ENCODE measurements at regions not wholly inside any gene's neighbourhood (a gene's known extent, or its start where the extent isn't known, plus 50 kb on each side); places are given as distances from the start of the nearest gene placed in this dataset.

DNA sequence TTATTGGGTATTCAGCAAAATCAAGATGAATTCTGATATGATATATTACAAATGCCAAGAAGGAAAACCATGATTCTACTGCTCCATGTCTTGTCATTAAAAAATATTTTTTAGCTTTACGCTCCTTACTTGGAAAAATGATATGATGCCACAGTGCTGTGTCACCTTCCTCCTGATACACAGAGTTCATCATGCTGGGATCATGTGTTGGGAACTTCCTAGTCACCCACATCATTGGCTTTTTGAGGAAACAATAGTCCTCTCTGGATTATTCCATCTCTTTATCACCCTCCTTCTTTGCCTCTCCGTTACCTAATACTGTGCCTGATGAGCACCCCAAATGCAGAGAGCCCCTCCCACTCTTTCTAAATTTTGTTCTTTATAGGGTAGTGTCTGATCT is 94.3 kb upstream of the PFN2 start:
- no peak for DNase-seq (ENCODE audit: low spot score)

GRCh38 chr3:150063237-150063636 is 92.5 kb upstream of the PFN2 start:
- DNase-seq (ENCODE audit: low spot score) = no peak

- peak; percentile 15 for DNase-seq (ENCODE audit: low spot score)
Observed at GRCh38 chr3:150062492-150062891, 91.8 kb upstream of the PFN2 start.

DNA sequence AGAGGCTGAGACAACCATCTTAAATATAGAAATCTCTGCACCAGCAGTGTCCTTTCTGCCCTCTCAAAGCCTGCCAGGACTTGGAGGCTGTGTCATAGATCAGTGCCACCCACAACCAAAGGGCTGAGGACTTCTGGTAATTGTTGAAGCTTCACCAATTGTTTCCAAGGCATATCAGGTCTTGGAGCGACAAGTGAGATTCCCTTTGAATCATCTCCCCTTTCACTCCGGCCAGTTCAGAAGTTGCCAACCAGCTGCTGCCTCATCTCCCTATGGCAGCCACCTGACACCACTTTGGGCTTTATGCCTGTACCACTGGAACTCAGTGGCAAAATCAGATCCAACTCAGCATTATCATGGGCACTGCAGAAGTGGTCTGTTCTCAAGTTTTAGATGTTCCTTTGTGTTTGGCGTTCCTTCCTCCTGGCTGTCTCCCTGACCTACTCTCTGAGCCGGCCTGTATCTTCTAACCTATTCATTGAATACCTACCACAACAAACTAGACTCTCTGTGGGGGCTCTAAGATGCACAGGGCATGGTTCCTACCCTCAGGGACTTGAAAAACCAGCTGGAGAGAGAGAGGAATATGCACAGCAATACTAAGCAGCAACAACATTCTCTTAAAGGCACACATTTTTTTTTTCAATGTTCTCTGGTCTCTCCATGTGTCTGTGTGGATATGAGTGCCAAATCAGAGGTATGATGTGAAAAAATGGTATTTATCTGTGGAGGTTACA is 90.8 kb upstream of the PFN2 start:
- no peak for DNase-seq (ENCODE audit: low spot score)

DNA sequence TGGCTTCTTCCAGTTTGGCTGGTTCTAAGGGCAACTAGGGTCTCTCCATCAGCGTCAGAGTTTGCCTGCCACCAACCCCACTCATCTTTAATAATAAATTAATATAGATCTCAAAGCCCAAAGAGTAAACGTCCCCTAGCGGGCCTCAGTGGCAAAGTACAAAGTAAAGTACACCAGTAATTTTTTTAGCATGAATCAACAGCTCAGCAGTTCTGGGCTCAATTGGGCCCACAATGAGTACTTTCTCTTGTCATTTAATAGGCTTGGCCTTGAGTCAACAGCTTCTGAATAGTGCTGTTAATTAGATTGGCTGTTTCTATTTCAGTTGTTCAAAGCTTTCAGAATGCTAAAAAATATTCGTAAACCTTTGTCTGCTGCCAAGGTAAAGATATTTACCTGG is 89.0 kb upstream of the PFN2 start:
- DNase-seq (ENCODE audit: low spot score) = no peak

GRCh38 chr3:150059241-150059640 is 88.5 kb upstream of the PFN2 start:
- DNase-seq (ENCODE audit: low spot score) = no peak

- DNase-seq (ENCODE audit: low spot score) = no peak
Observed at GRCh38 chr3:150057227-150057626, 86.5 kb upstream of the PFN2 start.

GRCh38 chr3:150055332-150055731 is 84.6 kb upstream of the PFN2 start:
- no peak for DNase-seq (ENCODE audit: low spot score)

DNA sequence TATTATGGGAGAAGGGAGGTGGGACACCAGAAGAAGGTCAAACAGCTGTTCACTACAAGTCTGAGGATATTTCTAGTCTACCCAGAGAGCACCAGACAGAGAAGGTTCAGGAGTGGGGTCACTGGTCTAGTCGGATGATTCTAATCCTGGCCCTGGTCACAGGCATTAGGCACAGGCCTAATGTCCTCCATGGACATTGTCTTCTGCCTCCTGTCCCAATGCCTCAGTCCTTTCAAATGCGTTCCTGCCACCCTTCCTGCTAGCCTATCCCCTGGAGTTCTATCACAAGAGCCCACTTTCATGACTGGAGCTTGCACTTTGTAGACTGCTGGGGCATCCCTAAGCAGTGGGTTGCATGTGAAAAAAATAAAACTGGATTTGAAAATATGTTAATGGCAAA is 83.9 kb upstream of the PFN2 start:
- DNase-seq (ENCODE audit: low spot score) = no peak

DNA sequence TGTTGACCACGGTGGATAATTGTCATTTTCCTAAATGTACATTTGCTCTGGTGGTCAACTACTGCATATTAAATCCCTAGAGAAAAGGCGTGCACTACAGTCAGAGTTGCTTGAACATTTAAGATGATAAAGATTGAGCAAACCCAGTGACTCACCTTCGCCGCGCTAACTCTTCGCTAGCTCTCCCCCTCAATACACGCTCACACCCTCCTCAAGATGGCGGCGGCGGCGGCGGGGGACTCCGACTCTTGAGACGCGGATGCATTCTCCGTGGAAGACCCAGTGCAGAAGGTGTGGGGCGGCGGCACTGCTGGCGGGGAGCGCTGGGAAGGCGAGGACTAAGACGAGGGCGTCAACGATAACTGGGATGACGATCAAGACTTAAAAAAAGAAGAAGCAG is 79.8 kb upstream of the PFN2 start:
- DNase-seq (ENCODE audit: low spot score) = no peak

DNA sequence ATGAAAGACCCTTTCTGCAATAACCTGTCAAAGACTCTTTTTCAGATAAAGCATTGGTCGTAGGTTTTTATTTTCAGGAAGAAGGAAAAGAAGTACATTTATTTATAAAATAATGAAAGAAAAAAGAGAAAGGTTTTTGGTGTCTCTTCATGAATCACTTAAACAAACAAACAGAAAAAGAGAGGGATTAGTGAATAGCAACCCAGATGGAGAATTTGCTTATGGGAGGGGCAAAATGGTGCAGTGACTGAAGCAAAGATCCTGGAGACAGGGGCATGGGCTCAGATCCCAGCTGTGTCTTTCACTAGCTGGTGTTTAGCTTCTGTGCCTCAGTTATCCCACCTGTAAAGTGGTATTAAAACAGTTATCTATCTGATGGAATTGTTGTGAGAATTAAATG is 78.6 kb upstream of the PFN2 start:
- DNase-seq (ENCODE audit: low spot score) = no peak

GRCh38 chr3:150041877-150042276 is 71.2 kb upstream of the PFN2 start:
- DNase-seq (ENCODE audit: low spot score) = no peak

DNA sequence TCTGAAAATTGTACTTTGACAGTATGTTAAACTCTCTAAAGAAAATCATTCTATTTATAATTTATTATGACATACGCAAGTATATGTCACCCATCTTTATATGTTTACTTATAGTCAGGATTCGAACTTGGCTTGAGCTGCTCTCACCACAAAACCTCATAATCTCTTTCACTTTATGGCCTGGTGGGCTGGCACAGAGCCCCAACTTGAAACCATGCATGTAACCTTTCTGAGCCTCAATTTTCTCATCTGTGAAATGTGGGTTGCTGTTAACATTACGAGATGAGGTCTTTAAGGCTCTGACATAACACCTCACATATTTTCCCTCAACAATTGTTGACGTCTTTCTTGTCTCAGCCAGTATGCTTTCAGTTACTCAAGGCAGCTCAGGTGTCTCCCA is 69.4 kb upstream of the PFN2 start:
- no peak for DNase-seq (ENCODE audit: low spot score)

DNA sequence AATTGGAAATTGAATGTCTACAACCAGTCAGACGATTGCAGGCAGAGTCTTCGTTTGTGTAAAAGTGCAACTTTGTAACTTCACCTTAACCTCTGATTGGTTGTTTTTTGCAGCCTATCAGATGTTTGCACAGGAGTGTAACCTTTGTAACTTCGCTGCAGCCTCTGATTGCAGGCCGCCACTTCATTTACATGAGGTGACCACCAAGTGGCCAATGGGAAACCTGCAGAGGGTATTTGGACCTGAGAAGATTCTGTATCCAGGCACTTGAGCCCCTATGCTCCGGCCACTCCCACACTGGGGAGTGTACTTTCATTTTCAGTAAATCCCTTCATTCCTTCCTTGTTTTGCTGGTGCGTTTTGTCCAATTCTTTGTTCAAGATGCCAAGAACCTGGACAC is 68.1 kb upstream of the PFN2 start:
- peak; percentile 16 for DNase-seq (ENCODE audit: low spot score)

- no peak for DNase-seq (ENCODE audit: low spot score)
Observed at GRCh38 chr3:150036780-150037179, 66.1 kb upstream of the PFN2 start.

DNA sequence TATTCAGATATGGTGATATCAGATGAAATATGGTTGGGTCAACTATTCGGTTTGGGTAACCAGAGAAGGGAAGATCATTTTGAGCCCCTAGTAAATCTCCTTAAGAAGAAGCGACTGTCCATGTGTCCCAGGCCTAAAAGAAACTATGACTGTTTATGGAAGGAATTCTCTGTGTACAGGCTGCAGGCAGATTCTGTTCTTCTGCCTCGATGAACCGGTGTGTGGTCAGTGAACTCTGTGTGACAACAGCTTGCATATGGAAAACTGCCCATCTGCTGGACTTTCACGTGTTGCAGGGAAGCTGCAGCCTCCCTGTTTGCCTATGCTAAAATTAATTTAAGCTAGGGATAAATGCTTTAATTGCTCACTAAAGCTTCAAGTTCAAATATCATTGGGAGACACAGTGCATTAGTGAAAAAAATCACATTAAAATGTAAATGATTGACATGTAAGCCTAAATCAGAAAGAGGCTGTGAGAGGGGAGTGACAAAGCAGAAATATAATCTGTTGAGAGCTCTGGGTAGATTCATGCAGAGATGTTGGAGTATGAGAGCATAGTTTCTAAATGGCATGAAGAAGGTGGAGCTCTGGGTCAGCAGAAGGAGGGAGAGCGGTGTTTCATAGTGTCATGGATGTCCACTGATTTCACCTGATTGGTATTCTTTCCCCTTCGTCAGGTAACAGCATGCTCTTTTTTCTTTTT is 65.4 kb upstream of the PFN2 start:
- no peak for DNase-seq (ENCODE audit: low spot score)

- DNase-seq (ENCODE audit: low spot score) = no peak
Observed at GRCh38 chr3:150035301-150035779, 64.6 kb upstream of the PFN2 start.

DNA sequence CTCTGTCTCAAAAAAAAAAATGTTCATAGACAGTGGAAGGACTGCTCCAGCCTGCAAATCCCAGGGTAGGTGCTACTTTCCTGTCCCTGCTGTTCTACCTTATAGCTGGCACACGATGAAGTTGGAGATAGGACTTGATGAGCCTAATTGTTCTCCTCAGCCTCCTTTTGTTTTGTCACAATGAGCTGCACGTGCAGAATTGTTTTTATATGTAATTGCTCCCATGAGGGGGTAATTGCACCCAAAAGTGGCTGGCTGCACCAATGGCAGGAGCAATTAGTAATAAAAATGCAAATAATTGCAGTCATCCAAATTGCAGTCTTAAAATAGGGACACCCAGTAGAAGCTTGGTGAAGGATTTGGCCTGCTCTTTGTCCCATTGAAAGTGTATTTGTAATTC is 63.0 kb upstream of the PFN2 start:
- no peak for DNase-seq (ENCODE audit: low spot score)

DNA sequence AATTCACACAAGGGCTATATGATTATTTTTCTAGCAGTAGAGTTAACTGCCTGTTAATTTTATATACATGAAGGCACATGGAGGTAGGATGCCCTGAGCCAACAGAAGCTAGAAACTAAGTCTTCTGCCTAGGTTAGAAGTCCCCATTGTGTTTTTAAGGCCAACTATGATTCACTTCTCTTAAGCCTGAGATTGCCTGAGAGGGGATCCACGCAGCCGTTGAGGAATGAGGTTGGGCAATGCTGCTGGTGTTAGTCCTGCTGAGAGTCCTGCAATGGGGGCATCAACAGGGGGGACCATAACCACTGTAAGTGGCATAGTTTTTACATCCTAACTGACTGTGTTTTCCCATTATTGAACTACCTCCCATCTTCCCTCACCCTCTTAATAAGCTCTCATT is 60.1 kb upstream of the PFN2 start:
- DNase-seq (ENCODE audit: low spot score) = no peak

DNA sequence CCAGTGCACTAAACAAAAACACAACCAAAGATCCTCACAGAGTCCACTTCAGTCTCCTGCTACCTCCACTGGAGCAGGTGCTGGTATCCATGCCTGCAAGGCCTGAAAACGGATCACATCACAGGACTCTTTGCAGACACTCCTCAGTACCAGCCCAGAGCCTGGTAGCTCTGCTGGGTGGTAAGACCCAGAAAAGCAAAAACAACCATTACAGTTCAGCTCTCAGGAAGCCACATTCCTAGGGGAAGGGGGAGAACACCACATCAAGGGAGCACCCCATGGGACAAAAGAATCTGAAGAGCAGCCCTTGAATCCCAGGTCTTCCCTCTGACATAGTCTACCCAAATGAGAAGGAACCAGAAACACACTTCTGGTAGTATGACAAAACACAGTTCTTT is 52.5 kb upstream of the PFN2 start:
- no peak for DNase-seq (ENCODE audit: low spot score)

DNA sequence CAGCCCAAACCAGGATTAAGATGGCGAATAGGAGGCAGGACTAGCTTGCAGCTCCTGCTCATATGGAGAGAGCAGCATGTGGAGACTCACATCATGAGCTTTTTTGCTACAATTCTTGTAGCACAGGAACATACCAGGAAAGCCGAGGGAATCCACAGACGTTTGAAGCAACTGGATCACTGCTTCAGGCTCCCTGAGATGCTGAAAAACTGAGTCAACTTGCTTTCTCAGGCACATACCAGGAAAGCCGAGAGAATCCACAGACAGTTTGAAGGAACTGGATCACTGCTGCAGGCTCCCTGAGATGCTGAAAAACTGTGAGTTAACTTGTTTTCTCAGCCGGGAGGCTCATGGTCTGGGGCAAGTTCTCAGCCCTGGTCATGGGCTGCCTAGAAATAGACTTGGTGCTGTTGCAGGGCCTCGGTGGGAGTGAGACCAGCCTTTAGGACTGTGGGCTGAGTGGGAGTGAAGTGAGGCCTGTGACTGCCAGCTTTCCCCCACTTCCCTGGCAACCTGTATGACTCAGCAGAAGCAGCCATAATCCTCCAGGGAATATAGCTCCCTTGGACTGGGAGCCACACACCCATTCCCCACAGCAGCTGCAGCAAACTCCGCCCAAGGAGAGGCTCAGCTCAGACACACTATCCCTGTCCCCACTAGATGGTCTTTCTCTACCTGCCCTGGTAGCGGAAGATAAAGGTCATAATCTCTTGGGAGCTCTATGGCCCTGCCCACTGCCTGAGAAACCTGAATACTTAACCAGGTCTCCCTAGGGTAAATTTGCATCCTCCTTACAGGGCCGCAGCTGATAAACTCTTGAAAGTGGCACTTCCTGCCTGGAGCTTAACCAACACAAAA is 51.9 kb upstream of the PFN2 start:
- peak; percentile 12 for DNase-seq (ENCODE audit: low spot score)

DNA sequence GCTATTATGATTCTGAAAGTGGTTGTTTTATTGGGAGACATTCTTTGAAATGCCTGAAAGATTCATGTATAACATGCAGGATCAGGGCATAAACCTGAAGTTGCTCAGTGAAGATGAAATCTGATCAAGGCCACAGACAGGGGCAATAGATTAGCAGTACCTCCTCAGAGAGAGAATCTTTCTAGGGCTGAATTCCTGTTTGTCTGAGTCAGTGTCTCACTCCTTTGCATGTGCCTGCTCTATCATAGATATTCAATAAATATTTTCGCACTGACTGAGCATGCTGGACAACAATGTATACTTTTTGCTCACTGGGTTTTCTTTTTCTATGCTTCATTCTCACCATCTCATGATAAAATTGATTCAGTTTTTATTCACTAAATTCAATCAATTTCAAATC is 49.8 kb upstream of the PFN2 start:
- peak; percentile 47 for DNase-seq (ENCODE audit: low spot score)

Measured in kidney tubule cell (primary cell).